ENCODE measurements at regions not wholly inside any gene's neighbourhood (a gene's known extent, or its start where the extent isn't known, plus 50 kb on each side); places are given as distances from the start of the nearest gene placed in this dataset.

DNA sequence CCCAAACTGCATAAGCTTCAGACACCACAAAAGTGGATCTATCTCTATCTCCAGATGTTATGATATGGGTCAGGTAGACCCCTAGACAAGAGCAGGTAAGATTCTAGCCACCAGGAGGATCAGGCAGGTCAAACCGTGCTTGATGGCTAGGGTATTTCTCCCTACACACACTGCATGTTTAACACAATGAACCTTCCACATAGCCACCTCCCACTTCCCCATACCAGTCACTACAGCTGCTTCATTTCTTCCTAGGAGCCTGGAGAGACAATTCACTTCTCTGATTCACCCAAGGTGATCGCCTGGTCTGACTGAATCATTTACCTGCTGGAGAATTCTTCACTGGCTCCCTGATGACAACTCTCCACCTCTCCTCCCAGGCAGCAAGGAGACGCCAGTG, 66.0 kb upstream of the MYCN start:
- intact Hi-C loops (cut with micrococcal nuclease; ENCODE audit: unreplicated experiment): no loop called here
- BruUV-seq (replicated peaks): no TSS peak
- Histone ChIP-seq H3K27ac (ENCODE audit: low read length) (no peak overlapping the region), H3K4me3 (ENCODE audit: low read depth in 2 of 2, low read length in 2 of 2) (no peak overlapping the region), H3K36me3 (ENCODE audit: control insufficient read depth, insufficient read depth, low read length) (no peaks in the 10 kb centered on the region), H3K4me1 (ENCODE audit: control insufficient read depth, insufficient read depth, low read length) (no peaks in the 10 kb centered on the region), H3K27me3 (ENCODE audit: control insufficient read depth, insufficient read depth, low read length) (no peaks in the 10 kb centered on the region), H3K9me3 (ENCODE audit: control insufficient read depth, insufficient read depth, low read depth, low read length) (no peaks in the 10 kb centered on the region)
- ChIA-PET POLR2A (no interaction called here), CTCF (no interaction called here)
- TF ChIP-seq, protein P1, sequence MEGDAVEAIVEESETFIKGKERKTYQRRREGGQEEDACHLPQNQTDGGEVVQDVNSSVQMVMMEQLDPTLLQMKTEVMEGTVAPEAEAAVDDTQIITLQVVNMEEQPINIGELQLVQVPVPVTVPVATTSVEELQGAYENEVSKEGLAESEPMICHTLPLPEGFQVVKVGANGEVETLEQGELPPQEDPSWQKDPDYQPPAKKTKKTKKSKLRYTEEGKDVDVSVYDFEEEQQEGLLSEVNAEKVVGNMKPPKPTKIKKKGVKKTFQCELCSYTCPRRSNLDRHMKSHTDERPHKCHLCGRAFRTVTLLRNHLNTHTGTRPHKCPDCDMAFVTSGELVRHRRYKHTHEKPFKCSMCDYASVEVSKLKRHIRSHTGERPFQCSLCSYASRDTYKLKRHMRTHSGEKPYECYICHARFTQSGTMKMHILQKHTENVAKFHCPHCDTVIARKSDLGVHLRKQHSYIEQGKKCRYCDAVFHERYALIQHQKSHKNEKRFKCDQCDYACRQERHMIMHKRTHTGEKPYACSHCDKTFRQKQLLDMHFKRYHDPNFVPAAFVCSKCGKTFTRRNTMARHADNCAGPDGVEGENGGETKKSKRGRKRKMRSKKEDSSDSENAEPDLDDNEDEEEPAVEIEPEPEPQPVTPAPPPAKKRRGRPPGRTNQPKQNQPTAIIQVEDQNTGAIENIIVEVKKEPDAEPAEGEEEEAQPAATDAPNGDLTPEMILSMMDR (IDR thresholded peaks at IDR 0.05): no peak
- TF ChIP-seq TCF7L2 (IDR thresholded peaks at IDR 0.05; ENCODE audit: low read depth, low read length) (no peak), POLR2AphosphoS5 (IDR thresholded peaks at IDR 0.05; ENCODE audit: low read depth, low read length) (no peak), SIN3A (IDR thresholded peaks at IDR 0.05; ENCODE audit: borderline replicate concordance, insufficient read depth, low read depth, low read length) (no peak)
- TF ChIP-seq, protein P2, sequence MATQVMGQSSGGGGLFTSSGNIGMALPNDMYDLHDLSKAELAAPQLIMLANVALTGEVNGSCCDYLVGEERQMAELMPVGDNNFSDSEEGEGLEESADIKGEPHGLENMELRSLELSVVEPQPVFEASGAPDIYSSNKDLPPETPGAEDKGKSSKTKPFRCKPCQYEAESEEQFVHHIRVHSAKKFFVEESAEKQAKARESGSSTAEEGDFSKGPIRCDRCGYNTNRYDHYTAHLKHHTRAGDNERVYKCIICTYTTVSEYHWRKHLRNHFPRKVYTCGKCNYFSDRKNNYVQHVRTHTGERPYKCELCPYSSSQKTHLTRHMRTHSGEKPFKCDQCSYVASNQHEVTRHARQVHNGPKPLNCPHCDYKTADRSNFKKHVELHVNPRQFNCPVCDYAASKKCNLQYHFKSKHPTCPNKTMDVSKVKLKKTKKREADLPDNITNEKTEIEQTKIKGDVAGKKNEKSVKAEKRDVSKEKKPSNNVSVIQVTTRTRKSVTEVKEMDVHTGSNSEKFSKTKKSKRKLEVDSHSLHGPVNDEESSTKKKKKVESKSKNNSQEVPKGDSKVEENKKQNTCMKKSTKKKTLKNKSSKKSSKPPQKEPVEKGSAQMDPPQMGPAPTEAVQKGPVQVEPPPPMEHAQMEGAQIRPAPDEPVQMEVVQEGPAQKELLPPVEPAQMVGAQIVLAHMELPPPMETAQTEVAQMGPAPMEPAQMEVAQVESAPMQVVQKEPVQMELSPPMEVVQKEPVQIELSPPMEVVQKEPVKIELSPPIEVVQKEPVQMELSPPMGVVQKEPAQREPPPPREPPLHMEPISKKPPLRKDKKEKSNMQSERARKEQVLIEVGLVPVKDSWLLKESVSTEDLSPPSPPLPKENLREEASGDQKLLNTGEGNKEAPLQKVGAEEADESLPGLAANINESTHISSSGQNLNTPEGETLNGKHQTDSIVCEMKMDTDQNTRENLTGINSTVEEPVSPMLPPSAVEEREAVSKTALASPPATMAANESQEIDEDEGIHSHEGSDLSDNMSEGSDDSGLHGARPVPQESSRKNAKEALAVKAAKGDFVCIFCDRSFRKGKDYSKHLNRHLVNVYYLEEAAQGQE (IDR thresholded peaks at IDR 0.05; ENCODE audit: insufficient read depth in 1 of 2, low read depth in 2 of 2, low read length in 1 of 2): no peak
- ATAC-seq (no peak), DNase-seq (ENCODE audit: low read depth, low spot score) (no peak)
- in situ Hi-C loops (cut with HindIII; ENCODE audit: low pct_unique_long_range_greater_than_20kb, low sequenced_read_pairs): no loop called here

DNA sequence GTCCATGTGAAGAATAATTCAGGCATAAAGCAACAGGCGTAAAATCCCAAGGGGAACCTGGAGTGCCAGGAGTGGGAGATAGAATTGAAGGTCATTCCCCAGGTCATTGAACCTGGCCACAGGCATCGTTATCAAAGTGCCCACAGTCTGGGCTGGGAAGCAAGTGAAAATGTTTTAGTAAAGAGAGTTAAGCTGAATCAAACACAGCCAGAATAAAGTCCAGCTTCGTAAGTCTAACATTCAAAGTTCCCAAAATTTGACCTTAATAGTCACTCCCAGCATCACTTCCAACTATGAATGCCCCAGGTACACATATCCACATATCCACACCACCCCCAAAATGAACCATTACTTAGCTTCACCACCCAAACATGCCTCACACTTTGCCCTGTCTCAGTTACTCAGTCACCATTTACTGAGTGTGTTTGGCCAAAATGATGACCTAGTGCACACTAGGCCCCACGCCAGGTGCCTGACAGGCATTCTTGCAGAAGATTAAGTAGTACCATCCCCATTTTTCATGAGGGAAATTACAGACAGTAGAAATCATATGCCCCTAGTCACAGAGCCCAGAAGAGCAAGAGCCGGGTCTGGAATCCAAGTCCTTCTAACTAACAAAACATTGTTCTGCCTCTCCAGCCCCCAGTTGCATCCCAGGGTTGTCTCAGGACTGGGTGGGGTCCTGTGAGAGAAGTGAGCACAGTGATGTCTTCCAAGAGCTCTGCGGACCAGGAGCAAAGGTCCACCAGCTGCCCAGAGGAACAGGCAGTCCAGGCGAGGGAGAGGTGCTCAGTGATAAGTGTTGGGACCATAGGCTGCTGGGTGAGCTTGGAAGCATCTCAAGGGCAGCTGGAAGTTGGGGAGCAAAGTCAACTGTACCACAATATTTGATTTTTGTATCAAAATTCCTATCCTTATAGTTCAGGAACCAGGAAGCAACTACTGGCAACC, 65.2 kb upstream of the MYCN start:
- Histone ChIP-seq H3K4me1 (ENCODE audit: control insufficient read depth, insufficient read depth, low read length) (no peaks in the 10 kb centered on the region), H3K27me3 (ENCODE audit: control insufficient read depth, insufficient read depth, low read length) (no peaks in the 10 kb centered on the region), H3K27ac (ENCODE audit: low read length) (no peak overlapping the region), H3K9me3 (ENCODE audit: control insufficient read depth, insufficient read depth, low read depth, low read length) (no peaks in the 10 kb centered on the region), H3K36me3 (ENCODE audit: control insufficient read depth, insufficient read depth, low read length) (no peaks in the 10 kb centered on the region), H3K4me3 (ENCODE audit: low read depth in 2 of 2, low read length in 2 of 2) (no peak overlapping the region)
- intact Hi-C loops (cut with micrococcal nuclease; ENCODE audit: unreplicated experiment): no loop called here
- BruUV-seq (replicated peaks): no TSS peak
- TF ChIP-seq TCF7L2 (IDR thresholded peaks at IDR 0.05; ENCODE audit: low read depth, low read length) (no peak), POLR2AphosphoS5 (IDR thresholded peaks at IDR 0.05; ENCODE audit: low read depth, low read length) (no peak), SIN3A (IDR thresholded peaks at IDR 0.05; ENCODE audit: borderline replicate concordance, insufficient read depth, low read depth, low read length) (no peak)
- TF ChIP-seq, protein P1 (IDR thresholded peaks at IDR 0.05): no peak
- TF ChIP-seq, protein P2 (IDR thresholded peaks at IDR 0.05; ENCODE audit: insufficient read depth in 1 of 2, low read depth in 2 of 2, low read length in 1 of 2): no peak
- DNase-seq (ENCODE audit: low read depth, low spot score): no peak
- ATAC-seq: no peak
- CTCF ChIA-PET: no interaction called here
- in situ Hi-C loops (cut with HindIII; ENCODE audit: low pct_unique_long_range_greater_than_20kb, low sequenced_read_pairs): no loop called here
- POLR2A ChIA-PET: no interaction called here
